ENCODE measurements at regions not wholly inside any gene's neighbourhood (a gene's known extent, or its start where the extent isn't known, plus 50 kb on each side); places are given as distances from the start of the nearest gene placed in this dataset.
"Not testable (repeated sequence)": the region's sequence is repeated elsewhere in the genome, so short reads cannot be mapped to it uniquely, and the experiment has no call there.

DNA sequence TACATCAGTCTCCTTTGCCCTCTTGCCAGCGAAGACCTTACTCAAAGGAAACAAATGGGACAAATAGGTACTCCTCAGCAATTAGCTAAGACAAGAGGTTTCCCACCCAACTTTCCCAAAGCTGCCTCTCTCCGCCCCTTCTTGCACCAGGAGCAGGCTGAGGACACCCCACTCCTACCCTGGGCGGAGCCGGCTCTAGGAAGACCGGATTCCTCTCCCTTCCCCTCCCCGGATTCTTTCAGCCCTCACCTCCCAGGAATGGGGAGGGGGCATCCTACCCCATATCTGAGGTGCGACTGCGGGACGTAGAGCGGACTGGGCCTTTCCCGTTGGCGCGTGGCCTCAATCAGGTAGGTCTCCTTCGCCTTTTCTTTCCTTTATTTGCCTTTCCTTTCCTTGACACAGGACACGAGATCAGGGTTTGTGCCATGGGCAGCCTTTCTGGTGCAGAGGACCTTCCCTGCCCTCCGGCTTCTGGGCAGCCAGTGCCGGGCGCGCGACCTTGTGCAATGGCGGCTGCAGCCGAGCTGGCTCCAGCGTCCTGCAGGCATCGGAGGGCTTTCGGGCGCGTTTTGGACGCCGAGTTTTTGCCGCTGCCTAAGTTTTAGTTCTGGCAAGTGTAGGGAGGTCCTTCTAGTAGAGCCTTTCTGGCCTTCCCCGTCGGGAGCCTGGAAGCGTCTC is 279.9 kb downstream of the PLS3 start:
- not testable (repeated sequence) for DNase-seq

DNA sequence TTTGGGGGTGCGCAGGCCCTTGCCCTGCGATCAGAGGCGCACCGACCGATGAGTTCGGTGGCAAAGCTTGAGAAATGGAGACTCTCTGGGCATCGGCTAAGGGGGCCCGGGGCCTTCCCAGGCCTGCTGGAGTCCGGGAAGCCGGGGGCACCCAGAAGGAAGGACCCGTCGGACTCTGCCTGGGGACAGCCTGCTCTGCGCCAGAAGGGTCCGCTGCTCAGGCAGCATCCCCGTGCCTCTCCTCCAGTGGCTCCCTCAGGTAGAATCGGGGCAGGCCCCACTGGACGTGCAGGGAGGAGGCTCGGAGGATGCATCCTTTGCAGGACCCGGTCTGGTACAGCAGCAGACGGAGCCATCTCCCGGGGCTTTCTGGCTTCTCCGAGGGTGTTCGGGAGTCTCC is 290.0 kb downstream of the PLS3 start:
- DNase-seq: not testable (repeated sequence)

DNA sequence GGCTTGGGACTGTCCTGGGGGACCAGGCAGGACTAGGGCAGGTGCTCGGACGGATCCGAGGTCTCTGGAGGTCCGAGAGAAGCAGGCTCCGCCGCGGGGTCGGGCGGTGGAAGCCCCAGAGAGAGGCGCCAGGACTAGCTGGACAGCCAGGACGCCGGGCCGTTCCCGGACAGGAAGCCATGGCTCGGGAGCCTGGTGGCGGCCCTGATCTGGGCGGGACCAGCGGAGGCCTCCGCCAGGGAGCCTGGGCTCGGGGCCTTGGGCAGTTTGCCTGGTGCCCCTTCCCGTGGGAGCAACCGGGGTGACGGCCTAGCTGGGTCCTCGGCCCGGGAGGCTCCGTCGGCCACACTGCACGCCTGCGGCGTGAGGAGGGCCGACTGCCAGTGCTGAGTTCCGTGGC is 292.3 kb downstream of the PLS3 start:
- not testable (repeated sequence) for DNase-seq

DNA sequence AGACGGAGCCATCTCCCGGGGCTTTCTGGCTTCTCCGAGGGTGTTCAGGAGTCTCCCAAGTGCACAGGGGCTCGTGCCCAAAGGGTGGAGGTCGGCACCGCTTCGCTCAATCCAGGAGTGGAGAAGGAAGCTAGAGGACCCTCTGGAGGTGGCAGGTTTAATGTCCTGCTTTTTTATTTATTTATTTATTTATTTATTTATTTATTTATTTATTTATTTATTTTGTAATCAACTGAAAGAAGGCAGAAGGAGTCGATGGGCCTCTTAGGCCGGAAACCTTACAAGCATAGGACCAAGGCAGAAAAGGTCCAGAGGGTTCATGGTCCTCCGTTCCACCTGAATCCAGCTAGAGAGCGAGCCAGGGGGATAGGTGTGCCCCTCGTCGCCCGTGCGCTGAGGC is 289.4 kb upstream of the AGTR2 start:
- DNase-seq: not testable (repeated sequence)

DNA sequence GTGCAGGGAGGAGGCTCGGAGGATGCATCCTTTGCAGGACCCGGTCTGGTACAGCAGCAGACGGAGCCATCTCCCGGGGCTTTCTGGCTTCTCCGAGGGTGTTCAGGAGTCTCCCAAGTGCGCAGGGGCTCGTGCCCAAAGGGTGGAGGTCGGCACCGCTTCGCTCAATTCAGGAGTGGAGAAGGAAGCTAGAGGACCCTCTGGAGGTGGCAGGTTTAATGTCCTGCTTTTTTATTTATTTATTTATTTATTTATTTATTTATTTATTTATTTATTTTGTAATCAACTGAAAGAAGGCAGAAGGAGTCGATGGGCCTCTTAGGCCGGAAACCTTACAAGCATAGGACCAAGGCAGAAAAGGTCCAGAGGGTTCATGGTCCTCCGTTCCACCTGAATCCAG is 286.4 kb upstream of the AGTR2 start:
- not testable (repeated sequence) for DNase-seq

DNA sequence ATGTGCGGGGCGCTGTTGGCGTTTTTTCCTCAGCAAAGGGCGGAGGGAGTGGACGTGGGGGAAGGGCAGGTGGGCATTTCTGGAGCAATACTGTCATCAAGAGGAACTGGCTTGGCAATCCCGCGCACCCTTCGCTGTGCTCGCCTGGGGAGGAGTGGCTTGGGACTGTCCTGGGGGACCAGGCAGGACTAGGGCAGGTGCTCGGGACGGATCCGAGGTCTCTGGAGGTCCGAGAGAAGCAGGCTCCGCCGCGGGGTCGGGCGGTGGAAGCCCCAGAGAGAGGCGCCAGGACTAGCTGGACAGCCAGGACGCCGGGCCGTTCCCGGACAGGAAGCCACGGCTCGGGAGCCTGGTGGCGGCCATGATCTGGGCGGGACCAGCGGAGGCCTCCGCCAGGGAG is 282.5 kb upstream of the AGTR2 start:
- DNase-seq: not testable (repeated sequence)

DNA sequence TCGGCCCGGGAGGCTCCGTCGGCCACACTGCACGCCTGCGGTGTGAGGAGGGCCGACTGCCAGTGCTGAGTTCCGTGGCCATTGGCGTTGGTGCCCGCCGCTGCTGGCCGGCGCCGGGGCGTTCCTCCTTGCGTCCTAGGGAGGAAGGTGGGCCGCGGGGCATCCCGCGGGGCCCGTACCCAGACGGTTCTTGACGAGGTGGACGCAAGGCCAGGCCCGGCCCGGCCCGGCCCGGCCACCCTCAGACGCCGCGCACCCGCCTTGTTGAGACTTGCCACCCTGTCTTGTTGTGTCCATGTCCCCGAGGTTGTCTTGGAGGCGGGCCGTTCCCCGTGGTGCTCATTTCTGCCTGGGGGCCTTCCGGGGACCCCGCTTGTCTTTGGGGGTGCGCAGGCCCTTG is 282.0 kb upstream of the AGTR2 start:
- not testable (repeated sequence) for DNase-seq

DNA sequence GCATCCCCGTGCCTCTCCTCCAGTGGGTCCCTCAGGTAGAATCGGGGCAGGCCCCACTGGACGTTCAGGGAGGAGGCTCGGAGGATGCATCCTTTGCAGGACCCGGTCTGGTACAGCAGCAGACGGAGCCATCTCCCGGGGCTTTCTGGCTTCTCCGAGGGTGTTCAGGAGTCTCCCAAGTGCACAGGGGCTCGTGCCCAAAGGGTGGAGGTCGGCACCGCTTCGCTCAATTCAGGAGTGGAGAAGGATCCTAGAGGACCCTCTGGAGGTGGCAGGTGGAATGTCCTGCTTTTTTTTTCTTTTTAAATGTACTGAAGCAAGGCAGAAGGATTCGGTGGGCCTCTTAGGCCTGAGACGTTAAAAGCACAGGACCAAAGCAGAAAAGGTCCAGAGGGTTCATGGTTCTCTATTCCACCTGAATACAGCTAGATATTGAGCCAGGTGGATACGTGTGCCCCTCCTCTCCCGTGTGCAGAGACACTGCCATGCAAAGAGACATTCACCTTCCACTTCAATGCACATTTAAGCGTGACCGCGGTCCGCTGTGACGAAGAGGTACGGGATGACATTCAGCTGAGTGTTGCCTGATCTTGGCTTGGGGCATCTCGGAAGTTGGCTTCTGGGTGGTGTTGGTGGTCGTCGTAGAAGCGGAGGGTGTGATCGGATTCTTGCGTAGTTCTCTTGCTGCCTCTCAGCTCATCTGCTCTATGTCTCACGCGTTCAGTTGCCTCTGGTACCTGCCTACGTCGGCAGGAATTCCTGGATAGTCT is 281.2 kb upstream of the AGTR2 start:
- DNase-seq: no peak

DNA sequence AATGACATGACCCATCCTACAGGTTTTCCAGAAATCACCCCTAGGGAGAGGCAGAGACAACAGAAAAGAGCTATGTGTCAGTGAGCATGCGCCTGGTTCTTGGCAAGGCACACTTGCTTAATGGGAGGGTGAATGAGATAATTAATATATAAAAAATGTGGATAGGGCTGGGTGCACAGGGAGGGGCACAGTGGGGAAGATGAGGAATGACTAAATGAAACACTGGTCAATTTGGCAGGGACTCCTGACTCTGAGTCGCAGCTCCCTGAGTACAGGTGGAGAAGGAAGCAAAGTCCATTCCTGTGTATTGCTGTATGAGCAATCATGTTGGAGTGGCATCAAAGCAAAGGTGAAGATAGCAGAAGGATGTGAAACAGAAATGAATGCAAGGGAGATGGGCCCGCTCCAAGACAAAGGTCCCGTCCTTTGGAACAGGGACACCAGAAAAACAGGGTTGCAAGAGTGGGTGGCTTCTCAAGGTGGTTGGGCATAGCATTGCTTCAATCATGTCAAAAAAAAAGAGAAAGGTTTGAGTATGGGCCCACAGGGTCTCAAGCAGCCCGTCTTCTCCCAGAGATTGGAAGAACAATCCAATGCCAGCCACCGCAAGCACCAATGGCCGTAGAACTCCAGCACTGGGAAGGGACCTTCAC is 278.4 kb upstream of the AGTR2 start:
- no peak for DNase-seq

DNA sequence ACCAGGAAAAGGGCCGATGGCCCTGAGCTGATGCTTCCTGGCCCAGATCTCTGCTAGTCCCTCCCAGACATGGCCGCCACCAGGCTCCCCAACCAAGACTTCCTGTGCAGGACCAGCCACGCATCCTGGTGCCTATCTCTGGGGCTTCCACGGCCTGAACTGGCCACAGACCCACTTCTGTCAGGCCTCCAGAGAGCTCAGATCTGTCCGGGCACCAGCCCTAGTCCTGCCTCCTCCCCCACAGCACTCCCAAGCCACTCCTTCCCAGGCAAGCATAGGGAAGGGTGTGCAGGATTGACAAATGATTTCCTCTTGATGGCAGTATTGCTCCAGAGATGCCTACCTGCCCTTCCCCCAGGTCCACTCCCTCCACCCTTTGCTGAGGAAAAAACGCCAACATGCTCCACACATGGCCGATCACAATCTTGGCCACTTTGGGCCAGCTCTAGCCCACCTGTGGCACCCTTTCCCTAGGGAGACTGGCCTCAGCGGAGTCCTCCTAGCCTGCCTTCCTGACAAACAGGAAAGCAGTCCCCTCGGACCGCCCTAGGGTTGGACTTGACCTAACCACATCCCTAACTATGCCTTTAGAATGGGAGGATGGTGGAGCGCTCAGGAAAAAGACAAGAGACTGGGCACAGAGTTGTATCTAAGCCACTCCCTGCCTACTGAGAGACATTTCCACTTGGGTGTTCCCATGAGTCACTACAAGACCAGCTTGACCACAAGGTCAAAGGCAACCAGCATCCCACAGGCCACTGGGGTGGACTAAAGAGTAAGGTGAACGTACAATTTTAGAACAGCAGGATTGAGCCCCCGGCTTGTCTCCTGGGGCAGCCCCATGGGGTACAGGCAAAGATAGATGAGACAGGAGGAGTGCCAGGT is 277.5 kb upstream of the AGTR2 start:
- DNase-seq: no peak

DNA sequence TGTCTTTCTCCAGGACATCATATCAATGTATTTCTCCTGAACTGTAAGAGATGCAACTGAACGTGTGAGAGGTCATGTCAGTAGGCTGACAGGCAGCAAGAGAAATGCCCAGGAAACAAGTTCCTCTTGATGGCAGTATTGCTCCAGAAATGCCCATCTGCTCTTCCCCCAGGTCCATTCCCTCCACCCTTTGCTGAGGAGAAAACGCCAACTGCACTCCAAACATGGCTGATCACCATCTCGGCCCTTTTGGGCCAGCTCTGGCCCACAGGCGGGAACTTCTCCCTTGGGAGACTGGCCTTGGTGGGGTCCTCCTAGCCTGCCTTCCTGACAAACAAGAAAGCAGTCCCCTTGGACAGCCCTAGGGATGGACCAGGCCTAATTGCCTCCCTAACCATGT is 276.5 kb upstream of the AGTR2 start:
- no peak for DNase-seq

DNA sequence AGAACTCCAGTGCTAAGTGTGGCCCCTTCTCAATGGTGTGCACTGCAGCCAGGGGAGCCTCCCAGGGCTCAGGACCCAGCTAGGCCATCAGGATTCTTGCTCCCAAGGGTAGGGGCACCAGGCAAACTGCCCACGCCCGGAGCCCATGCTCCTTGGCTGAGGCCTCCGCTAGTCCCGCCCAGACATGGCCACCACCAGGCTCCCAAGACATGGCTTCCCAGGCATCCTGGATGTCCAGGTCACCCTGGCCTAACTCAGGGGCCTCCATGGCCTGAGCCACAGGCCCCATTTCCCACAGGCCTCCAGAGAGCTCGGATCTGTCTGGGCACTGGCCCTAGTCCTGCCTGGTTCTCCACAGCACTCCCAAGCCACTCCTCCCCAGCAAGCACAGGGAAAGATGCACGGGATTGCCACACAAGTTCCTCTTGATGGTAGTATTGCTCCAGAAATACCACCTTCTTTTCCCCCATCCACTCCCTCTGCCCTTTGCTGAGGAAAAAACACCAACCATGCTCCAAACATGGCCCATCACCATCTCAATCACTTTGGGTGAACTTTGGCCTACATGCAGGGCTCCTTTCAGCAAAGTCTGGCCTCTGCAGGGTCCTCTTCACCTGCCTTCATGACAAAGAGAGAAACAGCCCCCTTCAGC is 274.7 kb upstream of the AGTR2 start:
- DNase-seq: no peak

DNA sequence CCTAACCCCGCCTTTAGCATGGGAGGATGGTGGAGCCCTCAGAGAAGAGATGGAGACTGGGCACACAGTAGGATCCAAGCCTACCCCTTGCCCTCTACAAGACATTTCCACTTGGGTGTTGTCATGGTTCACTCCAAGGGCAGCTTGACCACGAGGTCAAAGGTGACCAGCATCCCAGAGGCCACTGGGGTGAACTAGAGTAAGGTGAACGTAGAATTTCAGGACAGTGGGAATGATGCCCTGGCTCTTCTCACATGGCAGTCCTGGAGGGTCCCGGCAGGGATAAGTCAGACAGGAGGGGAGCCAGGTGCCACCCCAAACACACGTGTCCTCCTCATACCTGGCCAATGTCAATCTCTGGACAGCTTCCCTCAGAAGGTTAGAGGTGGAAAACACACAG is 274.2 kb upstream of the AGTR2 start:
- DNase-seq: no peak

DNA sequence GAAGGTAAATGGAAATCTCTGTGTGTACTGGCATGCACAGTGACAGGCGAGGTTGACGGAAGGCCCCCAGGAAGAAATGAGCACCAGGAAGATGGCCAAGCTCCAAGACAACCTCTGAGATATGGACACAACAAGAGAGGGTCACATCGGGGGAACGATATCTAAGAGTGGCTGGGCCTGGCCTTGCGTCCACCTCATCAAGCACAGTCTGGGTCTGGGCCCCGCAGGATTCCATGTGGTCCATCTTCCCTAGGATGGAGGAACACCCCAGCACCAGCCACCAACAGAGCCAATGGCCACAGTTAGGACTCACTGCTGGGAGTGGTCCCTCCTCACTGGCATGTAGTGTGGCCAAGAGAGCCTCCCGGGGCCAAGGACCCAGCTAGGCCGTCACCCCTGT is 272.6 kb upstream of the AGTR2 start:
- DNase-seq: no peak

DNA sequence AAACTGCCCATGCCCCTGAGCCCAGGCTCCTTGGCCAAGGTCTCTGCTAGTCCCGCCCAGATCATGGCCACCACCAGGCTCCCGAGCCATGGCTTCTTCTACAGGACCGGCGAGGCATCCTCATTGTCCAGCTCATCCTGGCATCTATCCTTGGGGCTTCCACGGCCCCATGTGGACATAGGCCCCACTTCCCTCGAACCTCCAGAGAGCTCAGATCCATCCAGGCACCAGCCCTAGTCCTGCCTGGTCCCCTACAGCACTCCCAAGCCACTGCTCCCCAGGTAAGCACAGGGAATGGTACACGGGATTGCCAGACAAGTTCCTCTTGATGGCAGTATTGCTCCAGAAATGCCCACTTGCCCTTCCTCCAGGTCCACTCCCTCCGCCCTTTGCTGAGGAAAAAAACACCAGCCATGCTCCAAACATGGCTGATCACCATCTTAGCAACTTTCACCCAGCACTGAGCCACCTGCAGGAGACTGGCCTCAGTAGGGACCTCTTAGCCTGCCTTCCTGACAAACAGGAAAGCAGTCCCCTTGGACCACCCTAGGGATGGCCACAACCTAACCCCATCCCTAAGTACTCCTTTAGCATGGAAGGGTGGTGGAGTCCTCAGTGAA is 272.1 kb upstream of the AGTR2 start:
- no peak for DNase-seq

DNA sequence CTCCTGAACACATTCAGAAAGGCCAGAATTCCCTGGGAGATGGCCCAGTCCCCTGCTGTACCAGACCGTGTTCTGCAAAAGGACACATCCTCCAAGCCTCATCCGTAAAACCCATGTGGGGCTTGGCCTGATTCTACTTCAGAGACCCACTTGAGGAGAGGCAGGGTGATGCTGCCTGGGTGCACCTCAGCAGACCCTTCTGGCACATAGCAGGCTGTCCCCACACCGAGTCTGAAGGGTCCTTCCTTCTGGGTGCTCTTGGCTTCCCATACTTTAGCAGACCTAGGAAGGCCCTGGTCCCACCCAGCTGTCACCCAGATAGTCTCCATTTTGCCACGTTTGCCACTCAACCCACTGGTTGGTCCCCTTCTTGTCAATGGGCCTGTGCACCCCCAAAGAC is 270.1 kb upstream of the AGTR2 start:
- DNase-seq: no peak

DNA sequence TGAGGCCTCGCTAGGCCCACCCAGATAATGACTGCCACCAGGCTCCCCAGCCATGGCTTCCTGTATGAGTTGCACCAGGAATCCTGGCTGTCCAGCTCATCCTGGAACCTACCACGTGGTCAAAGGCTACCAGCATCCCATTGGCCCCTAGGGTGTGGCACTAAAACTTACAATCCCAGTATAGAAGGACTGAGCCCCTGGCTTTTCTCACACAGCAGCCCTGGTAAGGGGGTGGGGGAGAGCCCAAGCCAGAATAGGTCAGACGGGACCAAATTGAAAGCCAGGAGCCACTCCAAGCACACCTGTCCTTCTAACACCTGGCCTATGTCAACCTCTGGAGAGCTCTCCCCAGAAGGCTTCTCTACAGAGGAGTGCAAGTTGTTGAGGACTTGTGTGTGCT is 269.3 kb upstream of the AGTR2 start:
- DNase-seq: no peak

DNA sequence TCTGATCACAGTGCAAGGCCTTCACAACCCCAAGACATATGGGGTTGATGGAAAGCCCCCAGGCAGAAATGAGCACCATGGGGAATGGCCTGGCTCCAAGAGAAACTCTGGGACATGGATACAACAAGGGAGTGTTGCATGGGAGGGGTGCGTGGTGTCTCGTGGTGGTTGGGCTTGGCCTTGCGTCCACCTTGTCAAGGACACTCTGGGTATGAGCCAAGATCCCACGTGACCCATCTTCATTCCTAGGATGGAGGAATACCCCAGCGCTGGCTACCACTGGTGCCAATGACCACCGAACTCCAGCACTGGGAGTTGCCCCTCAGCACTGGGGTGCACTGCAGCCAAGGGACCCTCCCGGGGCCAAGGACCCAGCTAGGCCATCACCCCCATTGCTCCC is 267.5 kb upstream of the AGTR2 start:
- DNase-seq: no peak

DNA sequence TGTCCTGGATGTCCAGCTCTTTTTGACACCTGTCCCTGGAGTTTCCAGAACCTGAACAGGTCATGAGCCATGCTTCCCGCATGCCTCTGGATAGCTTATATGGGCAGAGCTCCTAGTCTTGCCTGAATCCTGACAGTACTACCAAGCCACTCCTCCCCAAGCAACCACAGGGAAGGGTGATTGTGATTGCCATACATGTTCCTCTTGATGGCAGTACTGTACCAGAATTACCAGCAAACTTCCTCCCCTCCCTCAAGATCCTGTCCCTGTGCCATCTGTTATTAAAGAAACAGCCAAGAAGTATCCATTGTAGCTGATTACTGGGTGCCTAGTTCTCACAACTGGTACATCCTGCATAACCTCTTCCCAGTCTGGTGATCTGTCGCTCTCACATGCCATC is 264.3 kb upstream of the AGTR2 start:
- no peak for DNase-seq

DNA sequence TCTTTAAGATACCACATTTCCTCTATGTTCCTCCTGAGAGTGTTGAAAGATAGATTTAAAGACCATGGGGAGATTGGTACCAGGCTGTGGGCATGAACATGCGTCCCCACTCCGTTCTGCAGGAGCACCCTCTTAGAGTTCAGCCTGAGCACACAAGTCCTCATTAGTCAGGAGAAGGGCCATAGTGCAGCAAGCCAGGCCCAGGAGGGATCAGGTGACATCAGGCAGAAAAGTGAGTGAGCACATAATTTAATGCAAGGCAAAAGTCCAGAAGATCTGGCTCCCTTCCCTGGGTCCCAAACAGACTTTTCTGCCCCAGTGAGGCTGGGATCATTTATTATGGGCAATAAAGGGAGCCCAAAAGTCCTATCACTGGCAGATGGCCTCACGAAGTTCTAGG is 263.7 kb upstream of the AGTR2 start:
- DNase-seq: no peak

DNA sequence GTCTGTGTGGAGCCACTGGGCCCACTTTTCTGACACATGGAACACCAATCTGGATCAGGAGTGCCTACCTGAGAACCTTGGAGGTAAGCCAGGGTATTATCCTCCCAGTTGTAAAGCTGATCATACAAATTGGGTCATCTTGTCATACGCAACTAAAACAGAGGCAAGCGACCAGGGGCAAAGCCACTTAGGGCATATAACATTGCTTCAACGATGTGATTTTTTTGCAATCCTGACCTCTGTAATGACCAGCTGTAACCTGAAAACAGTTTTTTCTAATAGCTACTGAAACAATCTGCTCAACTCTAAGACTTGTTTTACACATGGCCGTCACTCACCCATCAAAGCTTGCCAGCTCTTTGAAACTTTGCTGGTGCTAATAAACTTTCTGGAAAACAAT is 261.5 kb upstream of the AGTR2 start:
- no peak for DNase-seq

DNA sequence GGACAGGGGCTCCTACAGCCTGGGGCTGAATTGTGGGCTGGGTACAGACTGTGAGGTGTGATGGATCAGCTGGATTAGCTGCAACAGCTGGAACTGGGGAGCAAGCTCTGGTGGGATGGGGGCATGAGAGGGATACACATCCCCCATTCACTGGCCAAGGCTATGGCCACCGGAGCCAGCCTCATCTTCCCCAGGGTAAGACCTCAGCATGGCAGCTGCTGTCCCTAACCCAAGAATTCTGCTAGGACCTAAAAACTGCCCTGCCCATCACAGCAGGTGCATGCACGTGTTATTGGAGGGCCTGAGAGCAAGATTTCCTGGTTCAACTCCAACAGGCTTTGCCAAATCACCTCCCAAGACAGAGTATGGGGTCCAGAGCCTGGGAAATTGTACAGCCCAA is 258.6 kb upstream of the AGTR2 start:
- no peak for DNase-seq

Data from CD4-positive, alpha-beta T cell treated with Interleukin-10 for 1 hour (primary cell).